Body of pancreas (tissue), 4 donors: ENCODE measurements at regions not wholly inside any gene's neighbourhood (a gene's known extent, or its start where the extent isn't known, plus 50 kb on each side); places are given as distances from the start of the nearest gene placed in this dataset.

Experiments
- POLR2A ChIP-seq, 3 donors: fragments of 450-650 bp; IDR thresholded peaks; one replicate each; pipeline ENCODE4 v1.6.1; 2016; ENCODE audit warnings: antibody characterized with exemption in 3 of 3, mild to moderate bottlenecking in 2 of 3
- TF ChIP-seq, protein P1 (sequence below), 7 experiments: fragments of 450-650 bp in 4 of 7; fragments of 200-600 bp in 3 of 7; sonication (generic) in 3 of 7; IDR thresholded peaks; one replicate each; pipeline ENCODE4 v1.5.1; 2016 to 2019; ENCODE audit warnings: antibody characterized with exemption in 7 of 7

DNA sequence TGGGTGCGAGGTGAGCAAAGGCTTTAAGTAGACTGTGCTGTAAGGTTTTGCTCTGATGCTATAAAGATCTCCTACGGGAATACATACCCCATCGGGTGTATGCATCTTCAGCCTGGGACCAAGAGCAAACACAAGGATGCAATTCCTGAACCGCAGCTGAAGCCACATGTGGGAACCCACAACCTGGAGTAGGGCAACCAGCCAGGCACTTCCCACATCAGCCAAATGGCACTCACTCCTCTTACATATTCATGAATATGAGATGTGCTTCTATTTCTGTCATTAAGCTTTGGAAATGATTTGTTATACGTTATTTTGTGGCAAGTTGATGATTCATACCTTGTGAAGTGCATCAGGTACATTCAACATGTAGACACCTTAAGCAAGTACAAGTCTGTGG, 619.2 kb downstream of the C6orf118 start:
- TF ChIP-seq, protein P1, sequence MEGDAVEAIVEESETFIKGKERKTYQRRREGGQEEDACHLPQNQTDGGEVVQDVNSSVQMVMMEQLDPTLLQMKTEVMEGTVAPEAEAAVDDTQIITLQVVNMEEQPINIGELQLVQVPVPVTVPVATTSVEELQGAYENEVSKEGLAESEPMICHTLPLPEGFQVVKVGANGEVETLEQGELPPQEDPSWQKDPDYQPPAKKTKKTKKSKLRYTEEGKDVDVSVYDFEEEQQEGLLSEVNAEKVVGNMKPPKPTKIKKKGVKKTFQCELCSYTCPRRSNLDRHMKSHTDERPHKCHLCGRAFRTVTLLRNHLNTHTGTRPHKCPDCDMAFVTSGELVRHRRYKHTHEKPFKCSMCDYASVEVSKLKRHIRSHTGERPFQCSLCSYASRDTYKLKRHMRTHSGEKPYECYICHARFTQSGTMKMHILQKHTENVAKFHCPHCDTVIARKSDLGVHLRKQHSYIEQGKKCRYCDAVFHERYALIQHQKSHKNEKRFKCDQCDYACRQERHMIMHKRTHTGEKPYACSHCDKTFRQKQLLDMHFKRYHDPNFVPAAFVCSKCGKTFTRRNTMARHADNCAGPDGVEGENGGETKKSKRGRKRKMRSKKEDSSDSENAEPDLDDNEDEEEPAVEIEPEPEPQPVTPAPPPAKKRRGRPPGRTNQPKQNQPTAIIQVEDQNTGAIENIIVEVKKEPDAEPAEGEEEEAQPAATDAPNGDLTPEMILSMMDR (IDR thresholded peaks at IDR 0.05), result no peak
- TF ChIP-seq POLR2A (IDR thresholded peaks at IDR 0.05), result no peak
